Prostate gland (tissue), 2 donors: ENCODE measurements at regions not wholly inside any gene's neighbourhood (a gene's known extent, or its start where the extent isn't known, plus 50 kb on each side); places are given as distances from the start of the nearest gene placed in this dataset.

ENCODE experiments used
- POLR2A ChIP-seq: fragments of 450-650 bp; IDR thresholded peaks from one replicate; pipeline ENCODE4 v1.6.1; 2016; ENCODE audit warnings: antibody characterized with exemption, mild to moderate bottlenecking
- POLR2AphosphoS5 ChIP-seq: sonication (generic); formaldehyde crosslinking; IDR thresholded peaks from one replicate; pipeline ENCODE4 v1.6.1; 2017; ENCODE audit warnings: antibody characterized with exemption
- TF ChIP-seq, protein P1 (sequence below), 4 experiments: fragments of 200-600 bp in 2 of 4; fragments of 450-650 bp in 2 of 4; sonication (generic) in 2 of 4; IDR thresholded peaks; 1 replicate in 3 of 4; 2 replicates in 1 of 4; pipeline ENCODE4 v1.5.1; 2016 to 2019; ENCODE audit warnings: antibody characterized with exemption in 4 of 4, mild to moderate bottlenecking in 2 of 4, moderate library complexity in 2 of 4

- TF ChIP-seq POLR2AphosphoS5: no peak
- TF ChIP-seq, protein P1, sequence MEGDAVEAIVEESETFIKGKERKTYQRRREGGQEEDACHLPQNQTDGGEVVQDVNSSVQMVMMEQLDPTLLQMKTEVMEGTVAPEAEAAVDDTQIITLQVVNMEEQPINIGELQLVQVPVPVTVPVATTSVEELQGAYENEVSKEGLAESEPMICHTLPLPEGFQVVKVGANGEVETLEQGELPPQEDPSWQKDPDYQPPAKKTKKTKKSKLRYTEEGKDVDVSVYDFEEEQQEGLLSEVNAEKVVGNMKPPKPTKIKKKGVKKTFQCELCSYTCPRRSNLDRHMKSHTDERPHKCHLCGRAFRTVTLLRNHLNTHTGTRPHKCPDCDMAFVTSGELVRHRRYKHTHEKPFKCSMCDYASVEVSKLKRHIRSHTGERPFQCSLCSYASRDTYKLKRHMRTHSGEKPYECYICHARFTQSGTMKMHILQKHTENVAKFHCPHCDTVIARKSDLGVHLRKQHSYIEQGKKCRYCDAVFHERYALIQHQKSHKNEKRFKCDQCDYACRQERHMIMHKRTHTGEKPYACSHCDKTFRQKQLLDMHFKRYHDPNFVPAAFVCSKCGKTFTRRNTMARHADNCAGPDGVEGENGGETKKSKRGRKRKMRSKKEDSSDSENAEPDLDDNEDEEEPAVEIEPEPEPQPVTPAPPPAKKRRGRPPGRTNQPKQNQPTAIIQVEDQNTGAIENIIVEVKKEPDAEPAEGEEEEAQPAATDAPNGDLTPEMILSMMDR (IDR thresholded peaks at IDR 0.05): no peak
- TF ChIP-seq POLR2A: no peak
These were observed 121.0 kb downstream of the C16orf95 start for GRCh38 chr16:87196231-87196630.
